Right forelimb (tissue), 1 donor: ENCODE measurements at regions not wholly inside any gene's neighbourhood (a gene's known extent, or its start where the extent isn't known, plus 50 kb on each side); places are given as distances from the start of the nearest gene placed in this dataset.

Source experiments
- DNase-seq: peaks from one replicate; pipeline ENCODE4 v3.0.0-alpha.2; 2018

- DNase-seq = no peak
Measured at GRCh38 chr19:29400917-29401711, 124.7 kb upstream of the VSTM2B start.

GRCh38 chr19:29401712-29402421 is 123.9 kb upstream of the VSTM2B start:
- no peak for DNase-seq

- DNase-seq = no peak
Measured at GRCh38 chr19:29402563-29402962, 123.2 kb upstream of the VSTM2B start.

DNA sequence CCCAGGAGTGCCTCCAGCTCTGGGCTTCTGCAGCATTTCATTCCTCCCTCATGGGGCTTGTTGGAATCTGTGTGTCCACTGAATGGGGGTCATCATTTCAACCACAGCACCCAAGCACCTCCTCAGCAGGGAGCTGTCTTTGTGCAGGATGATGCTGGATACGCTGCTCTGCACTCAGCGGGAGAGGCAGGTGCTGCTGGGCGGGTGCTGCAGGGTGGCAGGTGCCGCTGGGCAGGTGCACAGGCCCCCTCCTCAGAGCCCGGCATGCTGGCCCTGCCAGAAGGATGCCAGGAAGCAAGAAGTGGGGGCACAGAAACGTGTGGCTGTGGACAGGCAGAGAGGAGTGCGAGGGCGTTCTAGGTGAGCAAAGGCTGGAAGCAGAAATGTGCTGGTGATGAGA is 121.8 kb upstream of the VSTM2B start:
- DNase-seq = no peak

DNA sequence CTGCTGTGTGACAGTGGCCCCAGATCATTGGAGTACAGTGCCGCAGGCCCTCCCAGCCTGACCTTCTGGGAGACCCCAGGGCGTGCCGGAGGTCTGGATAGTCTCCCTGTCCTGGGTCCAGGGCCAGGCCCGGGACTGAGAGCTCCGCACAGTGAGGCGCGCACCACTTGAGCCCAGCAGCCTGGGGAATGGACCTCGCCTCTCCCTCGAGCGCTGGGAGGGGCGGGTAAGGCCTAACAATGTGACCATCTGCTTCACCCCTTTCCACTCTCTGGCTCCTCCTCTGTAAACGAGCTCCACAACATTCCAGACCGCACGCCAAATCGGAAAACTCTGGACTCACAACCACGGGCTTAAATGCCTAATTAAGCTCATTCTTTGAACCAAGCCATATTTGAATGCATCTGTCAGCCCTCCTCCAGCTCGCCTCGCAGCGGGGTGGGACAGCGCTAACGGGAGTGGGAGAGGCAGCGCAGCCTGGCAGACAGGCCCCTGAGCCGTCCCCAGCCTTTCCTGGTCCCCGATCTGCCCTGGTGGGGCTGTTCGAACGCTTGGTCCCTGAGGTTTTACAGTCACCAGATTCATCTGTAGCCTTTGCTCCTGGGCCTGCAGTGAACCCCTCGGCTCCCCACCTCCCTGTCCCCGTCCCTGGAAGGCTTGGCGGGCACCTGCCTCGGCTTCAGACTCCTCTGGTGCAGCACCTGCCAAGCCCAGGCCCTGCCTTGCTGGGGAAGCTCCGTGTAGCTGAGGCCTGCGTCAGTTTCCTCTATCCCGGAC is 120.7 kb upstream of the VSTM2B start:
- peak; percentile 76 for DNase-seq

DNA sequence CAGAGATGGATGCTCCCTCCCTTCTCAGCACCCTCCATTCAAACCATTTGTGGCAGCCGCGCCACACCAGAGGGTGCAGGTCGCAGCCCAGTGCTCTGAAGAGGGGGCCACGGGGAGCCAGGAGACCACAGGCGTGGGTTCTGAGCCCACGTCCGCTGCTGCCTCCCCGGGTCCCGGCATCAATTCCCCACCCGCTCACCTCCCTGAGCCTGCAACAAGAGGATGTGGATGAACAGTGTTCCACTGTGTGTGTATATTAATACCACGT is 120.1 kb upstream of the VSTM2B start:
- no peak for DNase-seq

DNA sequence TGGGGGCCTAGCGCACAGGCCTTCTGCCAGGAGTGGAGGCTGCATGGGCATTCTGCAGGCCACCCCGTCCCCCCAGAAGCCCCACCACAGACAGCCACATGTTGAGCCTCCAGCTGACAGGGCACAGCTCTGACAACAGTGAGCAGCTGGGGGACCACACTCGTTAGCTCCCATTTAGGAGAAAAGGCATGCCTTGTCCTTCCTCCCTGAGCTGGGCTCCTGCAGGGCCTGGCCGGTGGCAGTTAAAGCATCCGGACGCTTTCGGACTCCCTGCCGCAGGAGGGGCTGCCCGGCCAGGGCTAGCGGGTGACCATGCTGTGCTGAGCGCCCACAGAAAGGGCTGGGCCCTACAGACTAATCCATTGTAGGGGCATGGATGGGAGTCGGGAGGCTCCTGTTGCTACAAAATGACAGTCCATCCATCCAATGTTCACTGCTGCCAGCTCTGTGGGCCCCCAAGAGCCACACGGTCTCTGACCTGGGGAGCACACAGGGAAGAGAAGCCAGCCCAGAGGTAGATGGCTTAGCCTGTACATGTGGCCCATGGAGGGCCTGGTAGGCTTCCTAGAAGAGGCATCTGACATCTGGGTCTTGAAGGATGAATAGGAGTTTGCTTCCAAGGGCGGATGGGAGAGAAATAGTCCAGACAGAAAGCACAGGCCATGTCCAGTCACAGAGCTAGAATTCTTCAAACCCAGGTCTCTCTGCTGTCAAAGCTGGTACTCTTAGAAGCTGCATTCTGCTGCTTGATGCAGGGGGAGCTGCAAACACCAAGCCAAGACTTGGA is 116.5 kb upstream of the VSTM2B start:
- no peak for DNase-seq

DNA sequence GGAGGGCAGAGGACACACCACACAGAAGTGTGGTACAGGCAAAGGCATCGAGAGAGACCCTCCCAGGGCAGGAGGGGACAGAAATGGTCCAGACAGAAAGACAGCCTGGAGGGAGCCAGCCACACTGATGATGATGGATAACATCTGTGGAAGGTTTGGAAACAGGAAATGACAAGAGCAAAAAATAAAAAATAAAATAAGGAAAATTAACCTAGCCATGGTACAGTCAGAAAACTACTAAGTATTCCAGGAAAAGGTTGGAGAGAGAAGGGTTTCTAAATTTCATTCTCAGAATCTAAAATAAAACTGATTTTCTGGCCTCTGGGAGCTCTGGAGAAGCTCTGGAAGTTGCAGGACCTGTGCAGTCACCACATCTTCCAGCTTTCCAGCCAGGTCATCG is 115.2 kb upstream of the VSTM2B start:
- no peak for DNase-seq

DNA sequence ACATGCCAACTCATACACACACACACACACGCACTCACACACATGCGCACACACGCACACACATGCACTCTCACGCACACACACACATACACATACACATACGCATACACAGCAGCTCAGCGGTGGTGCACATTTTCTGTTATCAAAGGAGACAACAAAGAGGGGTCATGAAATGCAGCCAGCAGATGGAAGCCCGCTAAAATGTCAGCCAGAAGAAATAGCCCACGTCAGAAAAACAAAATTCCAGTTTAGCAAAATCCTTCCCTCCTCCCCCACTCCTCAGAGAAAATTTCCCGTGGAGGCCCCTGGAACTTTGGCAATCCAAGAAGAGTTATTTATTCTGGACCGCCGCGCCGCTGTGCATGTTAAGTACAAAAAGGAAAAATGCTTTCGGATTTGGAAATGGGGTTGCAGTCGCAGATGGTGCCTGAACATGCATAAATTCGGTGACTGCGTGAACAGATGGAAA is 114.6 kb upstream of the VSTM2B start:
- DNase-seq = peak; percentile 78

- no peak for DNase-seq
Measured at GRCh38 chr19:29413435-29413834, 112.4 kb upstream of the VSTM2B start.

- DNase-seq = no peak
Measured at GRCh38 chr19:29415507-29415906, 110.3 kb upstream of the VSTM2B start.

DNA sequence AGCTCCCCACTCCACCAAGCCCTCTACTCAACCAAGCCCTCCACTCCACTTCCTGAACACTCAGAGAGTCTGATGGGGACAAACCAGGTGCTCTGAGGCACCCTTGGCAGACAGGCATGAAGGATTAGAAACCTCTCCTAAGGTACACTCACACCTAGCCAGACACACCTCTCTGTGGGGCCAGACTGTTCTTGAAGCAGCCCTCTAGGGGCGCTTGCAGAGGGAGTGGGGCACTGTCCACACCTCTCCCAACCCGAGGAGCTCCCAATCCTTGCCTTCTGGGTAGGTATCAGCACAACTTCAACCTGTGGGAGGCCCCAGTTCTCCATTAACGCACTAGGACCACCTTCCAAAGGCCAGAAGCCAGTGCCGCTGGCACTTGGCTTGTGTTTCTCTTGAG is 108.7 kb upstream of the VSTM2B start:
- no peak for DNase-seq

DNA sequence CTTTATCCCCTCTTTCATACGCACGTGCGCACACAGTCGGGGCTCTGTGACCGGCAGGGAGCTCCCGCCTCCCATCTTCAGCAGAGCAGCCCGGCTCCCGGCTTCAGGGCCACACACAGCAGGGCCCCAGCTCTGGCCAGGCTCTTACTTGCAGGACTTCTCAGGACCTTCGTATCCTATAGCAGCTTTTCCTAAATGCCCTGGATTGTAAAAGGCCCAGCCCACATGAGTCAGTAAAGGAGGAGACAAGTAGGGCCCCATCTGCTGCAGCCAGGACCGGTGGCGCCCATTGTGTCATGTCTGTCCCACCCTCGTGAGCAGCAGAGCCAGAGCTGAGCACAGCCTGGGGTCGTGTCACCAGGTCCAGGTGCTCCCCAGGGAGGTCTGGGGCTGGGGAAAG is 107.6 kb upstream of the VSTM2B start:
- no peak for DNase-seq

DNA sequence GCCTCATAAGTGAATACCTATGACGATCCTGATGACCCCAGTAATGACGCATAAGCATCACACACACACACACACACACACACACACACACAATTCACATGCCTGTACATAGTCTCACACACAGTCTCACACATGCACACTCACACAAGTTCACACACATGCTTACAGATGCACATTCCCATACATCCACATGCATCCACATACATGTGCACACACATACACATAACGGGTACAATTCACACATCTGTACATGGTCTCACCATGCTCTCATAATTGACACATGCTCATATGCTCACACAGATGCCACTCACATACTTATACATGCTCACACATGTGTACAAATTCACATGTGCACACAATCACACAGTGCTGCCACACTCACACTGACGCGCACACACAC is 105.7 kb upstream of the VSTM2B start:
- DNase-seq = no peak

- no peak for DNase-seq
Measured at GRCh38 chr19:29420482-29421195, 105.2 kb upstream of the VSTM2B start.

DNA sequence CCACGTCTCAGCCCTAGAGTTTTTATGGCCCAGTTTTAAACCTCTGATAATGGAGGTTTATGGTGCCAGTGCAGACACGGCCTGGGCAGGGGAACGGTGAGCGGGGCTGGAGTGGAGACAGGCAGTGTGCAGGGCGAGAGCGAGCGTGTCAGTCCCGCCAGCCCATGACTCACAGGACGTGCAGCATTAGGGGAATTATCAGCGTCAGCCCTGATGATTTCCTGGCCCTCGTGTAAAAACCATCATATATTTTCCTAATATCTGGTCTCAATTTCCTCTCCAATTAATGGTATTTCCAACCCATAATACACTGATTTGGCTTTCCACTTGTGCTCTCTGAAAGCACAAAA is 104.6 kb upstream of the VSTM2B start:
- DNase-seq = no peak

- no peak for DNase-seq
Measured at GRCh38 chr19:29422047-29422446, 103.7 kb upstream of the VSTM2B start.

DNA sequence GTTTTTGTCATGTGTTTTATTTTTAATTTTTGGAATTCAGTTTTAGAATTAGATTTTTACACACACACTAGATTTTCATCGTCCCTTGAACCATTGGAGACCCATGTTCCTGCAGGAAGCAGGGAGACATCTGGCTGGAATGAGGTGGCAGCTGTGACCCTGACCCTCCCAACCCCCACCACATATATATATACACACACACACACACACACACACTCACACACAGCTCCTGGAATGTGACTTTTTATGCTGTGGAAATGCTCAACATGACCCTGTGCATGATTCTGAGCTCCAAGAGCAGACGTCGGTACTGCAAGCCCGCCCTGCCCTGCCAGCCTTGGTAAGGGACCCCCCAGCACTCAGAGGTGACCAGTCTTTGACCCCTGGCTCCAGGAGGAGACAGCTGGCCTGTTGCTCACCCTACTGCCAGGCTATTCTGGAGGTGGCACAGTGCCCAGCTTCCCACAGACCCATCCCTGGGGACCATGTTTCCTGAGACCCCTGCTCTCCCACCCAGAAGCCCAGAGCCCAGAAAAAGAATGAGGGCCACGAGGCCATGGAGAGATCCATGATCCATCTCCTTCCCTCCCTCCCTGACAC is 103.2 kb upstream of the VSTM2B start:
- DNase-seq = no peak

DNA sequence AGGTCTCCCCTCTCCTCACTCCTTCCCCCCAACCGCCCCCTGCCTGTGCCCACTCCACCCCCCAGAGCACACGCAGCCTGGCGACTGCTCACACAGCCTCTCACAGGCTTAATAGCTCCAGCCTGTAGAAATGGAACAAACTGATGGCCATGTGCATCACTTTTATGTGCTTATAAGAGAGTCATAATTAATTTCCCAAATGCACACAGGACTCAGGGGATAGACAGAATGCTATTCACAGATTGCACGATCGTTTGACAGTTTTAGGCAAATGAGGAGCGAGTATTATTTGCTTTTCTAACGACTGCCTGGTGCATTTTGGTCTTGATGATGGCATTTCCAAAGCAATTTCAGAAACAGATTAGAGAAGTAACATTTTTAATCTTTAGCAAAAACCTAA is 97.7 kb upstream of the VSTM2B start:
- no peak for DNase-seq

DNA sequence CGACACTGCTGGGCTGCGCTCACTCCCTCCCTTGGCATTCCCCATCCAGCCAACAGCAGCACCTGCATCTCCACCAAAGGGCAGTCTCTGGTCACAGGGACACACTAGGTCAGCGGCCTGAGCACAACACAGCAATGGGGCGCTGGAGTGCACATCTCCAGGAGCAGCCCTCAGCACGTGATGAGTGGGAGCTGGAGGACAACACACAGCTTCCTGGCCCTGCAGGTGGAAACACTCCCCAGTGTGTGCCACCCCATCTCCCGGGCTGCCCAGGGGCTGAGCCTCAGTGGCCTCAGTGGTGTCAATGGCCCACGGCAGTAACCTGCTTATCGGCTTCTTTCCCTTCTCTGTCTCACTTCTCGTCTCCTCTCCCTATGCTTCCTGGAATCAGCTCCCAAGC is 96.8 kb upstream of the VSTM2B start:
- DNase-seq = no peak

DNA sequence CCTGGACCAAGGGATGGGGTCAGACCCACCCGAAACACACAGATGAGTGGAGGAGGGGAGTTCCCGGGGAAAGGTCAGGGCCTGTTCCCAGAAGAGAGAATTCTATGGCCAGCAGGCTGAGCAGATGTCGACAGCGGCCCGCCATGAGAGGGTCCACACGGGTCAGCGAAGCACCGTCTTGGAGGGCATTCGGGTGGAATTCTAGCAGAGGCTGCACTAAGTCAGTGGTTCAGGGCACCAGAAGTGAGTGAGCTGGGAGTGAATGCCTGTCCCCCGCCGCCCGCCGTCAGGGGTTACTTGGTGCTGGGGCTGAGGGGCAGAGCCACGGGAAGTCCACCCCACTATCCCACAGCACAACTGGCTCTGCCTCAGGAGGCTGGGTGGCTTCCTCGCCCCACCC is 96.2 kb upstream of the VSTM2B start:
- DNase-seq = no peak

DNA sequence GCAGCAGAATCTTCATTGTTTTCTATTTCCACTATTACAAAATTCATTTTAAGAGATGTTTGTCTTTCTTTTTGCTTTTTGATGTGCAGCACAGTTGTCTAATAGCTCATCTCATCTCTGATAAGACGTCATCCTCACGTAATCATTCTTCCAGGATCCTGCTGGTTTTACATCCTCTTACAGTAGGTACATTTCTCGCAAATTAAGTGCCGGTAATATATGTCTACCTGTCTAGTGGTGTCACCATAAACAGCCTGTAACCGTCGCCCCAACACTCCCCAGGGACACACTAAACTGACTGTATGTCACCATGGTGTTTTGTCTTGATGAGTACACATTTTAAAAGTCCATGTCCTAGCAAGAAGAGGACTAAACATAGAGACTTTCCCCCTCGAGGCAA is 94.5 kb upstream of the VSTM2B start:
- no peak for DNase-seq
